Glomerular visceral epithelial cell (primary cell): ENCODE measurements at regions not wholly inside any gene's neighbourhood (a gene's known extent, or its start where the extent isn't known, plus 50 kb on each side); places are given as distances from the start of the nearest gene placed in this dataset.

Experiments used
- DNase-seq: peaks from one replicate; pipeline ENCODE4 v3.0.0-alpha.2; 2016; ENCODE audit errors: extremely low spot score

- no peak for DNase-seq
Measured at GRCh38 chr2:161019311-161019710, 140.9 kb upstream of the TANK start.

GRCh38 chr2:161020437-161020836, 139.8 kb upstream of the TANK start:
- DNase-seq: no peak

- no peak for DNase-seq
Measured at GRCh38 chr2:161028581-161028980, 131.6 kb upstream of the TANK start.

- DNase-seq: no peak
Measured at GRCh38 chr2:161029321-161029720, 130.9 kb upstream of the TANK start.

- peak; percentile 93 for DNase-seq
Measured at GRCh38 chr2:161030260-161031063, 129.8 kb upstream of the TANK start.

- DNase-seq: no peak
Measured at GRCh38 chr2:161031511-161031910, 128.7 kb upstream of the TANK start.

GRCh38 chr2:161032635-161033034, 127.6 kb upstream of the TANK start:
- DNase-seq: no peak

- DNase-seq: no peak
Measured at GRCh38 chr2:161033059-161033660, 127.1 kb upstream of the TANK start.

GRCh38 chr2:161036926-161037325, 123.3 kb upstream of the TANK start:
- no peak for DNase-seq

GRCh38 chr2:161039071-161039470, 121.2 kb upstream of the TANK start:
- no peak for DNase-seq

- DNase-seq: no peak
Measured at GRCh38 chr2:161041356-161041755, 118.9 kb upstream of the TANK start.

- DNase-seq: no peak
Measured at GRCh38 chr2:161042990-161043625, 117.1 kb upstream of the TANK start.

- DNase-seq: no peak
Measured at GRCh38 chr2:161044095-161044865, 115.9 kb upstream of the TANK start.

- no peak for DNase-seq
Measured at GRCh38 chr2:161044921-161045320, 115.3 kb upstream of the TANK start.

- no peak for DNase-seq
Measured at GRCh38 chr2:161045726-161046125, 114.5 kb upstream of the TANK start.

GRCh38 chr2:161046876-161047275, 113.4 kb upstream of the TANK start:
- DNase-seq: no peak

GRCh38 chr2:161048317-161048716, 111.9 kb upstream of the TANK start:
- no peak for DNase-seq

GRCh38 chr2:161049559-161049958, 110.7 kb upstream of the TANK start:
- DNase-seq: no peak

GRCh38 chr2:161052214-161052613, 108.0 kb upstream of the TANK start:
- no peak for DNase-seq

GRCh38 chr2:161055289-161055688, 104.9 kb upstream of the TANK start:
- DNase-seq: no peak

- DNase-seq: no peak
Measured at GRCh38 chr2:161059388-161059787, 100.8 kb upstream of the TANK start.

- no peak for DNase-seq
Measured at GRCh38 chr2:161061786-161062185, 98.4 kb upstream of the TANK start.
